ENCODE measurements at regions not wholly inside any gene's neighbourhood (a gene's known extent, or its start where the extent isn't known, plus 50 kb on each side); places are given as distances from the start of the nearest gene placed in this dataset.

DNA sequence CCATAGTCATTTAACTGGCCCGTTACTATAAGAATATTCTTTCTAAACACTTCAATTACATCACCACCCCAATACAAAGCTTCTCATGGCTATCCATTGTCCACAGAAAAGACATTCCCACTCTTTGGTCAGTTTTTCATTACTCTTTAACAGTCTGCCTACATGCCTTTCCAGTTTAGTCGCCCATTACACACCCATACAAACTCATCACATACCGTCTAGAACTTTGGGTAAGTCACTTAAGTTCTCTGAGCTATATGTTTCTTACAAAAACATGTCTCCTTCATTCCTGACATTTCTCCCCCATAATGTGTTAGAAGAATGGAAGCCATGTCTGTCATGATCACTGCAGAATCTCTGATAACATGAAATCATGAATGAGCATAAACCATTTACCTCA lies 108.2 kb upstream of the STK17B start:
- DNase-seq = peak; percentile 89

DNA sequence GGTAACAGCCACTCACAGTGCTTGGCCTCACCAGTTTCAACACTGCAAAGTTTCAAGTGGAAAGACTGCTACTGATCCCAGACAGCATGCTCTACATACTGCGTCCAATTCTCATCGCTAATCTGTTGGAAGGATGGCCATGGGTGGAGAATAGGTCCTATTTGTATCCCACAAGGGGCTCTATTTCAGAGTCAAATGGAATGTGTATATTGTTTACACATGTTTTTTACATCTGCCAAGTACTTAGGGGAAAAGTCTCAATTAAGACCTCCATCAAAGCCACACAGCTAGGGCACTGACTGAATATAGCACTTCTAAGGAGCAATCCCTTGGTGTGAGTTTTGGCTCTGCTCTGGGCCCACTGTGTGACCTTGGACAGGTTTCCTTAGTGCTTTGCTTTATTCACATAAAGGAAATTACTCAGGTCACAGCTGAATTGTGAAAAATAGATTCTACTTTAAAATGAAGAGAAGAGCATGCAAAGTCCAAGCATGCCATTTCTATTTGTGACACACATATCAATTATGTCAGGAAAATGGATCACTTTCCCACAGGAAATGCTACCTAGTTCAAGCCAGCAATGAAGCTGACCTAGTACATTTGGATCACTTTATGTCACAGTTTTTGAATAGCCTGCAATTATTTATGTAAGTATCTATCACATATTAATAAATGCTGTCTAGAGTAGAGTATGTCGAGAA lies 112.9 kb upstream of the STK17B start:
- peak; percentile 48 for DNase-seq

DNA sequence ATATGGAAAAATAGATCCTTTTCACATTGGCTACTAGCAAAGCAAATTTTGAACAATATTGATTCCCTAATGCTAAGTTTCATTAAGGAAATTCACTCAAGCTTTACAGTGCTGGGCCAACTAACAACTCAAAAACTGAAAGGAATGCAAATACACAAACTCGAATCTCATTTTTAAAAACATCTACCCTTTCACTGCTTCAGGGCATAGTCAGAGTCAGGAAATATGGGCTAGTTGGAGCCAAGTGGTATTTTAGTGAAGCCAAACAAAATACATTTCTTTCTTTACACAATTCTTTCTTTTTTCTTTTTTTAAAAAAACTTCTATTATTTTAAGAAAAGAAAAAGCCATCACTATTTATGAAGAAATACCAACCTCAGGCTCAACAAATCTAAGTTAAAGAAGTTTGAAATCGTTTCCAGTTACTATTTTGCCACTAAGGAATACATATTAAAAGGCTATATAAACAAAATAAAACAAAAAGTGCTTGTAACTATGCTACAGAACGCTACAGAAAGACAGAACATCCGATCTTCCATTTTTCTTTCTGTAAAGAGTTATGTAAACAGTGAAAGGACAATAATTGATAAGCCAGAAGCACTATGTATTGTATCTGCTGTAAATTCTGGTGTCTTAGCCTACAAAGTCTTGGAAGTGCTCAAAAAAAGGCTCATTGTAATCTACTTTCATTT lies 113.6 kb upstream of the STK17B start:
- DNase-seq = peak; percentile 65

DNA sequence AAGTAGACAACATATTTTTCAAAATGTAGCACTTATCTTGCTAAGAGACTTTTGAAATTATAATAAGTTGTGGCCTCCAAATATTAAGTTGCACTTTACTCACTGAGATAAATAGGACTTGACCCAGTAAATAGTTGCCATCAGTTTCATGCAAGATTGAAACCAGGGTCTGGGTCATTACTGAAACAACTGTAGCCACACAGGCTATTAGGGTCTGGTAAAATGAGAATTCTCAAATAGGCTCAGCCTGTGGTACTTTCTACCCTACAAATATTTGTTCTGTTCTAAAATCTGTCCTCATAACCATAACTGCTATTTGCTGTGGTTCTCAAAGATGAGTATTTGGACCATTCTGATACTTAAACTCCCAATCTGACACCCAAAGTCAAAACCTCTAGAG lies 115.4 kb upstream of the STK17B start:
- no peak for DNase-seq

DNA sequence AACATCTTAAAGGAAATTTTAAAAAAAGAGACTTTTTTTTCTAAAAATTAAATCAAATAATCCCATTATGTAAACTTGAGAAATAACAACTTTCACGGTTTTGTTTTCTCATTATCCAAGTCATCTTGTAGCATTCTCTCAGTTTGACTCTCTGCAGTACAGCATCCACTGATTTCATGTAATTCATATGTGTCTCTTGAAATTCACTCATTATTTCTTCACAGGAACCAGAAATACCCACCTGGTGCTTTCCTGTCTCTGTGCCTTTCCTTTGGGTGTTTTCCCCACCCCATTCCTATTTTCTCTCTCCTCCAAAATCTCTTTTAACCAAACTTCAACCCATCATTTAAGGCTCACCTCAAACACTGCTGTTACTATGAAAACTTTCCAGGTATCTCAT lies 116.1 kb upstream of the STK17B start:
- no peak for DNase-seq

DNA sequence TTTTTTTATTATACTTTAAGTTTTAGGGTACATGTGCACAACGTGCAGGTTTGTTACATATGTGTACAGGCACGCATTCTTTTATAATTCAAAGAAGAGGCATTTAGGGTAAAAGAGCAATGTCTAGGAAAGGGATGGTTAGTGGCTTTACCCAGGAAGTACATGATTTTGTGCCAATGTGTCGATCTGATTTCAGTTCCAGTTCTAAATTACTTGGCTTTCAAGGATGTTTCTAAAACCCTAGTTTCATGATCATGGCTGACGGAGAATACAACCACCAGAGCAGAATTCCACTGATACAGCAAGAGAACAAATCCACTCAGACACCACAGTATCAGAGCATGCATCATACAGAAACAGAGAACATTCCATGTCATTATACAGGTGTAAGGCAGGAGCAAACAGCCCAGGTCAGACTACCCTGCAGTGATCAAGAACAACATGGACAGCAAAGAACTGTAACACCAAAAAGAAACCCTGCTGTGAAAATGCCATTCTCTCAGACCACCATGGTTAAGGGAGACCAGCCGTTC lies 116.7 kb upstream of the STK17B start:
- DNase-seq = no peak

DNA sequence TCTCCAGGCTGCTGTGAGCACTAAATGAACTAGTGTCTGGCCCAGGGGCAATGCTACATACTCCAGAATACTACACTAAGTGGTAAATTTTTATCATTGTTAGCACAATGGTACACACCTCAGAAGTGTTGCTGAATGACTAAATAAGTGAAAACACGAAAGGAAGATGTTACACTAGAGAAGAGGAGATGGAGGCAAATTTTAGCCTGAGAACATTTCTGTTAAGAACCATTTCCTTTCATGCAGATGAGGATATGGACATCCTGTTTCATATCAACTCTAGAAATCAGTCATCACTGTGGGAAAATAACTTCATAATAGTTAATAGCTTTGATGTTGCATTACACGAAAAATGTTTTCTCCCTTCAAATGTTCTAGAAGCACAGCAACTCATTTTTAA lies 117.6 kb upstream of the STK17B start:
- DNase-seq = no peak

DNA sequence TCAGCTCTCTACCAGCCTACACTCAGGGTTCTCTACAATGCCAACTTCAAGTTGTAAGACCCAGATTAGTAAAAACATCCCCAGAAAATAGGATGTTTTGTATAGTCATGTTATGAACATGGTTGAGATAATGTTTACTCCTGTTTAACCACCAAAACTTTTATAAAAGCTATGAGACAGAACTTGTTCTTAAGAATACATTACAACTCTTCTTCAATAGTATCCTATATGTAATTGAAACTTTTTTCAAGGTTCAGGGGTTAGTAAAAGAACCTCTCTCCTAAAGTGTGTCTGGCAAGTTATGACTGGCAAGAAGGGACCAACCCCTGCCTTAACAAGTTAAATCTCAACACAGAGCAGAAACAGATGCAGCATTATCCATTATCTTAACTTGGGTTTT lies 118.8 kb upstream of the STK17B start:
- DNase-seq = no peak

DNA sequence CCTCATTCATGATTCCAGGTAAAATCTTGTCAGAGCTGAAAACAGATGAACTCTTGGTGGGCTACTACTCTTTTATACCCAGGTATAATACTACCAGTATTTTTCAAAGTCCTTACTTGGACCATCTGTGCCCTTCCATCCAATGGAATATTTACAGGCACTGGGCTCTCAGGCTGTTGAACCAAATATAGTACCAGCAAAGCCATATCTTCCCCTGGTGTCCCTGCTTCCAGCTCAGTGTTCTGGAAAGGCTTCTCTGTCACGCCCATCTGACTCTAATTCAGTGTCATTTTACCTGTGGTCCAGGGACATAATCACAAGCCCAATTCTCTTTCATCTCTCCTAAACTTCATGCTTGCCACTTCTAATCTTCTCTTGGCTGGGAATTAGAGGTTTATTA lies 119.2 kb upstream of the STK17B start:
- DNase-seq = no peak

DNA sequence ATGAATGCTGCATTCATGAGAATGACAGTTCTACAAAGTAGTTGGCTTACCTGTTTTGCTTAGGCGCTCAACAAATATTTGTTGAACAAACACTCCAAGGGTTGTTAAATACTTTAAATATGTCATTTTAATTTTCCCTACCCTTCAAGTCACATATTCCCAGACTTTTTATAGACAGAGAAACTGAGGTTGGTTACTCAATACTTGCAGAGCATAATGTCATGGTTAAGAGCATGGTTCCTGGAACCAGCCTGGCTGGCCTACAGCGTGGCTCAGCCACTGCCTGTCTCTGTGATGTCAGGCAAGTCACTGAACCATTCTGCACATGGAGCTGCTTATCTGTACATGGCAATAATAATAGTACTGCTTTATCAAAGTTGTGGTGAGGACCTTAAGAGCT lies 120.0 kb upstream of the STK17B start:
- DNase-seq = no peak

DNA sequence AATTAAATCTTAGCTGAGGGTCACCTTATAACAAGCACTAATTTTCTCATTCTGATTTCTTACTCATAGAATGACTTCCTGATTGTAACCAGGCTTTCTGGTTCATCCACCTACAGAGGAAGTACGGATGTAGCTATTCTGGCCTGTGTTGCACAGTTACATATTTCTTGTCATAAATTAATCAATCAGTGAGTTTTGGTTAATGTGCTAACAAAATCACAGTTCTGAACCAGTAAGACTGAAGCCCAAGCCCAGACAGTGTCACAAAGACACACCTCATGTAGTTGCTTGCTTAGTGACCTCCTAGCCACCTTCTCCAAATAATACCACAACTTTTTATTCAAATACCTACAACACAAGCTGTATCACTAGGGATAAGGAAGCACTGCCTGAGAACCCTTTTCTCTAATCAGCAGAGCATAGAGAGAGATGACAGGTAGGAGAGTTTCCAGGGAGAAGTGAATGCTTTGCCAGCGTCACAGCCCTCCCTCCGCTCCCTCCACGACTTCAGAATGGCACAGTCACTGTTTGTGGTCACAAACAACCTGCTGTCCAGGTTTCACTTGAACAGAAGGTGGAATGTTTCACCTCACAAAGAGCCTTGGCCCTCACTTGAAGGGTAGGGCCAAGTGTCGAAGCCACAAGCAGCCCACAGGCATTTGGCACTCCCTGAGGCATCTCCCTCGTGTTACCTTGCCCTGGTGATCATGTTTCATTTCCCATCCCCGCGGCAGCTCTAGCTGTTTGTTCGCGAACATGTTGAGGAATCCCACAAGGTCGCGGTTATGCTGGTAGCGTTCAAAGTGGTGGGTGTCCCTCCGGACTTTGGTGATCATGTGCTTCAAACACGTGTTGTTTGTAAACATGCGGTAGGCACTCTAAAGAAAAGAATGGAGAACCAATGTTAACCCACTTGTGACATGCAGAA lies 120.8 kb upstream of the STK17B start:
- DNase-seq = no peak

DNA sequence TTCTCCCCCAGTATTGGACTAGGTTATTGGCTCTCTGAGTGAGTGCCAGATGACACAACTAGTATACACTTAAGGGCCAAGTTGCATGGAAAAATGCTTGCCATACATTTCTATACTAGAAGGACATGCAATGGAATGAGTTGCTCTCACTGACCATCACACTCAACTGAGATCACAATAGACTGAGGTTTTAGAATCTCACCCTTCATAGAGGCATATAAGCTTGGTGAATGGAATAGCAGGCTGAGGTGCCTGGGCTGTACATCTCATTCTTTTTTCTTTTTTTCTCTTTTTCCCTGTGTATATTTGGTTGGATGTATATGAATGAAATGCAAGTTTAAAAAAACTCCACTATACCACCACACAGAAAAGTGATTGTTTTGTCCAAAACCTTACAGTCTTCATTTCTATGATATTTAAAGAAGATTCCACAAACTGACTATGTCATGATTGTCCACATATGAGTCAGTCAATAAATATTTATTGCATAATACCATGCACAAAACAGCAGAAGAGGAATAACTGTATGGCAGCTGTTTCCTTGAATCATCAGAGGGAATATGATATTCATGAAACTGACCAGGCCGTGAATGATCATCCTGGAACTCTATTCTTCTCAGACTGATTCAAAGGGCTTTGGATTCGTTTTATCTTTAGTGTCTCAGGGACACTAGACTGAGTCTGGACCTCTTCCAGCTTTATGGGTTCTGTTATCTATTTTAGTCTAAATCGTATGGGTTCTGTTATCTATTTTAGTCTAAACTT lies 122.6 kb upstream of the STK17B start:
- DNase-seq = peak; percentile 91

DNA sequence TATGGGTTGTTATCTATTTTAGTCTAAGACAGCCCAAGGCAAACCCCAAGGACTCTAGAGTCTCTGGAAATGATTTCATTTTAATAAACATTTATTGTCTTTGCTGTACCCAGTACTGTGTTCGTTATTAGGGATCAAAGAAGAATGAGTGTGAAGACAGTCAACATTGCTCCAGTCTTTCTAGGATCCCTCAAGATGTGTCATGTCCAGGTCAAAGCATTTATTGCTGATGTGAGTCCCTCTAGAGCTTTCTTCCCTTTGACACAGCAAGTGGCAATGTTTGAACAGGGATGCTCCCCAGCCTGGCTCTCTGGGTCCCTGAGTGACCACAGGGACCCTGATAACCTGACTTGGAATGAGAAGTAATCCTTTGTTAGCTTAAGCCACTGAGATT lies 123.1 kb upstream of the STK17B start:
- DNase-seq = peak; percentile 30

DNA sequence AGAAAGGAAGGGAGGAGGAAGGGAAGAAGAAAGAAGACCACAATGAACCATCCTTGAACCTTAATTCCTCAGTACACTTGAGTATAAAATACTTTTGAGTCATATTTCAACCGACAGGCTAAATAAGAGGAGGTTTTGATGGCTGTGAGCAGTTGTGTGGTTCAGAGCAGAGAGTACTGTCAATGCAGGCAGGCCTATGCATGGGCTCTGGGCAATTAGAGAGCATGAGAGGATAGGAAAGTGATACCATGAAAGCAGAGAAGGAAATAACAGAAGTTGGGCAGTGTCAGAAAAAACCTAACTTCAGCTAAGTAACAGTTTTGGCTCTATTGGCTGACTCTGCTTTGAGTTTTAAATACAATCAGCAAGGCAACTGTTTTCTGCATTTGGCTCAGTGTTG lies 123.6 kb upstream of the STK17B start:
- no peak for DNase-seq

DNA sequence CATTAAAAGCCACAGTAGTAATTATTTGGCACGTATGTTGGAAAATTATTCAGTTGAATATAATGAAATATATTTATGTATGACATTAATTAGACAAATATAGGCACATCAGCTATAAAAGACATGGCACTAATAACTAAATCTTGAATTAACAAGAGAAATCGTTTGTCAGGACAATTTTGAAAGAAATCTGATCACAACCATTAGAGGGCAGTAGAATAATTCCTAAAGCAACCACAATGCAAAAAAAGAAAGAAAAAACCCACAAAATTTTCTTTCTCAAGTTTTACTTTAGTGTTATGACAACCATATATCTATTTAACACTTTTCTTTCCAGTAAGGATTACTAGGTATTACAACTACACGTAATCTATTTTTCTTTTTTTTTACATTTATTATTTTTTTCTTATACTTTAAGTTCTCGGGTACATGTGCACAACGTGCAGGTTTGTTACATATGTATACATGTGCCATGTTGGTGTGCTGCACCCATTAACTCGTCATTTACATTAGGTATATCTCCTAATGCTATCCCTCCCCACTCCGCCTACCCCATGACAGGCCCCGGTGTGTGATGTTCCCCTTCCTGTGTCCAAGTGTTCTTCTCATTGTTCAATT lies 126.8 kb upstream of the STK17B start:
- DNase-seq = peak; percentile 38

DNA sequence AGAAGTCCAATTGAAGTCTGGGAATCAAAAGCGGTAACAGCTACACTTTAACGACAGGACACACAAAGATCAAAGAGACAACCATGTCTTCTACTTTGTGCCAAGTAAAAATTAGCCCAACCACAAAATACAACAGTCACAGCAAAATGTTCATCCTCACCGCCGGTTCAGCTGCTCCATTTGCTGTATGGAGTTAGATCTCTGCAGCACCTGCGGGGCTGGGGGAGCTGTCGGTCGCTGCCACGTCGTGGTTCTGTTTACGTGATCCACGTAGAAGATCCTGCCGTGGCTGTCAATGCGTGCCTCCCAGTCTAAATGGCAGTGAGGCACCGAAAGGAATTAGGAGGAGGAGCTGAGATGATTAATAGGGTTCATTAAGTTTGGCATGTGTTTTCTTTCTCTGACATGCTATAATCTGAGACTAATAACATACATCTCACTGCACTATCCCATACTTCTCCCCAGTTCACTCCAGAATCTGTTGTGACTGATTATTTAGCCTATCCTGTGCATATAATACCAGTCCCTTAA lies 136.5 kb upstream of the STK17B start:
- DNase-seq = no peak

DNA sequence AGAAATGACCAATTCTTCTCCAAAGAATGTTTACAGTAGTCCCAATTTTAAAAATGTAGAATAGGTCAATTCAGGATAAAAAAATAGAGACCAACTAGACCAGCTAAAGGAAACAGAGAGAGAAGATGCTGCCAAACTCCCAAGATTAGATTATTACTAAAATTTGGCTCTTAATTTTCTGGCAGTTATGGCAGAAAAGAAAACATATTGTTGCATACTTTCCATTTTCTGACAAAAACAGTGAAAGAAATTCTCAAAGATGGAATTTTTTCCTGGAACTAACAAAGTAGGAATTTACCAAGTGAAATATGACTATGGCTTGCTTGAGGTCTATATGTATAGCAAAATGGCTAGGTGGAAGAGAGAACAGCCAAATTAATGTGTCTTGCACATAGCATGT lies 138.3 kb upstream of the STK17B start:
- DNase-seq = peak; percentile 34

DNA sequence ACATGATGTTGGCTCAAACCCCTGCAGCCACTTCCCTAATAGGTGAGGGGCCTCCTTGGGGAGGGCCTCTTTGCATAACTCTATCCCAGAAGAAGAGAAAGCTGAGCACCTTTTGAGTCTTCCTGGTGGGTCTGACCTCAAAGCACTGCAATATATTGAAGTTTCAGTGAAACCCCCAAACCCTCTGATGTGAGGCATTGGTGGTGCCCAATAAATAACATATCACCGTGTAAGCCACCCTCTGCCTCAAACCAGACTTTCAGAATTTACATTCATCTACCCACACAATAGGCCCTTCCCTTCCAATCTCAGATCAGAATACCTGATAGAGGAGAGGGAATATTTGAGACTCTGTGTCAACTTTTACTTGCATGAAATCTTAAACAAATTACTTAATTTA lies 142.8 kb upstream of the STK17B start:
- DNase-seq = no peak

DNA sequence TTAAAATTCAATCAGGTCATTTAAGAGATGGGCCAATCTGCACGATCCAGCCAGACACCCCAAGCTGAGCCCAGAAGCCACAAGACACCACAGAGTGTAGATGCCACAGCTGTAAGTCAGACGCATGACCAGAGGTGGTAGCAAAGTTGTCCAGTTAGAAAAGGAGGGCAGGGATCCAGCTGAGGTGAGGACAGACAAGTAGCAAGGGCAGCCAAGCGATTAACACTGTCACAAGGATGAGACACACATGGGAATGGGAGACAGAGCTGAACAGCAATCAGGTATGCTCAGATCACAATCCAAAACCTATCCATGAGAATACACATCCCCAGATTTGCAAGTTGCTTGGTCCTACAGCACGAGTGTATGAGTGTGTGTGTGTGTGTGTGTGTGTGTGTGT lies 143.4 kb upstream of the STK17B start:
- peak; percentile 67 for DNase-seq

DNA sequence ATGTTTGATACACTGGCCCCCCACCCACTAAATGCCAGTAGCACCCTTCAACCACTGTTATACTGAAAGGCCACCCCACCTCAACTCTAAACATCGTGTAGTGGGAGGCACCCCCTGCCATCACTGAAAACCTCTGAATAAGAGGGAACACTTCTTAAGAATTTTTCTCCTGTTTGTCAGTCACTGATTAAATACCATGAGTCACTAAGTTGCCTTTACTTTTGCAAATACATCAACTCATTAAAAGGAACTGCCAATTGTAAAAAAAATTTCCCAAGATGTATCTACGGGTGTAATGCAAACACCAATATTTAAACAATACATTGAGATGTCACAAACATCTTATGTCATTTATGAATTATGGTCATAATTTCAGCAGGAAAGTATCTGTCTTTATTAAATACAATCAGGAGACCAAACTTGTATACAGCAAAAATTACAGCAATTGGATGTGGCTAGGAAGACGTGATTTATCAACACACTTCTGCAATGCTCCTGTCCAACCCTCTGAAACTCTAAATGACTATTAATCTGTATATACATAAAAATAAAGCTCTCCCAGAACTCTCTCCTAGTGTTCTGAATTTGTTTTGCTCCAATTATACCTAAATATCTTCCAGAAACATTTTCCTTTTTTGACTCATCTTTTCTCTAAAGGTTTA lies 144.1 kb upstream of the STK17B start:
- peak; percentile 67 for DNase-seq

DNA sequence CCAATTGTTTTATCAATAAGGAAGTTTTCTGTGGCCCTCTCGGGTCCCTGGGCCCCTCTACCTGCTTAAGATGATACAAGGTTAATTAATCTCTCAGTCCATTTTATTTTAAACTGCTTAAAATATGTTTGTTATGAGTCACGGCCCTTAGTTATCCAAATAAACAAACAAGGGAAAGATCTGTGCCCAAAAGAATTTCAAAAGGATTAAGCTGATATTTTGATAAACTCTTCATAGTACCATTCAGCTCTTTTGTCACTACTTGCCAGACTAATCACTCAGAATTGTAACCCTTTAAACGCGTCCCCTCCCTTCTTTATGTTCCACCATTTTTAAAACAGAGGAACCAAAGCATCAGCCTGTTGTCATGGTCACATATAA lies 144.7 kb upstream of the STK17B start:
- peak; percentile 76 for DNase-seq

All from fibroblast of skin of back (primary cell).